PC-9 (cell line): ENCODE measurements at regions not wholly inside any gene's neighbourhood (a gene's known extent, or its start where the extent isn't known, plus 50 kb on each side); places are given as distances from the start of the nearest gene placed in this dataset.

Source experiments
- BruUV-seq: library from RNA; stranded (reverse); fragments of 400-500 nt; replicated peaks from 2 replicates; lab custom pipeline; 2021; lab: Mats Ljungman, UMichigan
- CTCF ChIA-PET: fragments of 300-600 bp; sonication (Branson Sonifier 250); formaldehyde crosslinking; loops from one replicate; lab custom pipeline; 2022; ENCODE audit warnings: antibody characterized with exemption; lab: Charles Lee
- POLR2A ChIA-PET: fragments of 300-600 bp; sonication (Branson Sonifier 250); formaldehyde crosslinking; loops from one replicate; lab custom pipeline; 2022; ENCODE audit warnings: antibody characterized with exemption; ENCODE audit not compliant: unreplicated experiment; lab: Charles Lee
- DNase-seq, 2 experiments: peaks; one replicate each; pipeline versions ENCODE4 v3.0.0 to v3.0.0-alpha.2; 2015 to 2022; ENCODE audit warnings: mixed read lengths in 1 of 2
- H2AFZ ChIP-seq: fragments of 200-600 bp; sonication (generic); 2 replicates; pipeline ENCODE4 v1.8.1; 2017; ENCODE audit warnings: antibody characterized with exemption
- H3F3A ChIP-seq: fragments of 200-600 bp; sonication (generic); 2 replicates; pipeline ENCODE4 v1.8.1; 2017; ENCODE audit warnings: antibody characterized with exemption, mild to moderate bottlenecking, low read depth; ENCODE audit not compliant: insufficient read depth
- H3K27ac ChIP-seq: fragments of 200-600 bp; sonication (generic); 2 replicates; pipeline ENCODE4 v1.6.1; 2016; ENCODE audit warnings: mixed run types
- H3K27me3 ChIP-seq: fragments of 200-600 bp; sonication (generic); 2 replicates; pipeline ENCODE4 v1.6.1; 2016; ENCODE audit warnings: low read depth, mixed run types; ENCODE audit not compliant: insufficient read depth
- H3K36me3 ChIP-seq: fragments of 200-600 bp; sonication (generic); 2 replicates; pipeline ENCODE4 v1.6.1; 2016; ENCODE audit warnings: low read depth, mixed run types
- H3K4me1 ChIP-seq: fragments of 200-600 bp; sonication (generic); replicated peaks from 2 replicates; pipeline ENCODE4 v1.6.1; 2016; ENCODE audit warnings: mixed run types; ENCODE audit not compliant: insufficient read depth
- H3K4me2 ChIP-seq: fragments of 200-600 bp; sonication (generic); 2 replicates; pipeline ENCODE4 v1.6.1; 2017; ENCODE audit warnings: mixed run types
- H3K4me3 ChIP-seq: fragments of 200-600 bp; sonication (generic); 2 replicates; pipeline ENCODE4 v1.6.1; 2016; ENCODE audit warnings: mixed run types
- H3K79me2 ChIP-seq: fragments of 200-600 bp; sonication (generic); 2 replicates; pipeline ENCODE4 v1.6.1; 2017; ENCODE audit warnings: low read depth, mixed run types
- H3K9me2 ChIP-seq: fragments of 200-600 bp; sonication (generic); 2 replicates; pipeline ENCODE4 v1.8.1; 2017; ENCODE audit warnings: mild to moderate bottlenecking; ENCODE audit not compliant: insufficient read depth
- H3K9me3 ChIP-seq: fragments of 200-600 bp; sonication (generic); 2 replicates; pipeline ENCODE4 v1.8.1; 2016; ENCODE audit warnings: low read depth; ENCODE audit not compliant: insufficient read depth
- H4K20me1 ChIP-seq: fragments of 200-600 bp; sonication (generic); 2 replicates; pipeline ENCODE4 v1.8.1; 2017; ENCODE audit not compliant: insufficient read depth
- EZH2 ChIP-seq: fragments of 200-600 bp; sonication (generic); IDR thresholded peaks from 2 replicates; pipeline ENCODE4 v1.8.0; 2017; ENCODE audit warnings: antibody characterized with exemption, low read depth
- intact Hi-C: fragments of 100-400 bp; cut with micrococcal nuclease; formaldehyde crosslinking; loops from one replicate; pipeline ENCODE4 v1.10.0; 2022; ENCODE audit not compliant: unreplicated experiment
- TF ChIP-seq, protein P1 (sequence below): fragments of 200-600 bp; sonication (generic); conservative IDR thresholded peaks from 2 replicates; pipeline ENCODE4 v1.6.1; 2017; ENCODE audit warnings: mixed run types, antibody characterized with exemption, mild to moderate bottlenecking, moderate library complexity

DNA sequence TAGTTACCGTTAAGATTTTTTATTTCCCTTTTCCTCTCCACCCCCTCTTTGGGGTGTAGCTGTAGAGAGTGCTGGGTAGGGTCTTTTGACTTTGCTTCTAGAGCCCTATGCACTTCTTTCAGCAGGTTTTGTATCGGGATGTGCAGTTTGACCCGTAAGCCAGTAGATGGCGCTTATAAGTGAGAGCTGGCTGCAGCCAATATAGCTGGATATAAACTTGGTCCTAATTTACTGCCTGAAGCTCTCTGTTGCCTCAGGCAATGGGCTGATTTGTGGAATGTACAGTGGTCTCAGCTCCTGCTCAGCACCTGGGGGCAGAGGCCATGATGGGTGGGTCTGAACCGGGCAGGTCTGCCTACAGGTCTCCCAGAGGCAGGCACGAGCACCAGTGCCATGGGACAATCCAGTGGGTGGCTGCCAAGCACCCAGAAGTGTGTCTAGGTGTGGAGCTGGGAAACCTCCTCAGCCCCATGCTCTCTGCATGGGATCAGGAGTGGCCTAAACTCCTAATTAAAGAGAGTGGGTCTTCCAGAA is 146.5 kb downstream of the SPANXN1 start:
- peak in 1 of 2 experiments; percentile 0 for DNase-seq
- CTCF ChIA-PET, result no interaction called here

GRCh38 chrX:145394344-145394743 is 147.0 kb downstream of the SPANXN1 start:
- Histone ChIP-seq H3K27ac (no peak overlapping the region), H3K79me2 (no peaks in the 10 kb centered on the region), H3K9me2 (no peaks in the 10 kb centered on the region; the same call in 1 of the 2 replicates), H3K9me3 (no peaks in the 10 kb centered on the region), H3K4me1 (no peaks in the 10 kb centered on the region), H3K27me3 (no peaks in the 10 kb centered on the region), H4K20me1 (no peaks in the 10 kb centered on the region), H3F3A (no peaks in the 10 kb centered on the region), H3K4me2 (no peak overlapping the region), H3K36me3 (no peaks in the 10 kb centered on the region), H2AFZ (no peak overlapping the region), H3K4me3 (no peak overlapping the region)
- CTCF ChIA-PET, result no interaction called here
- POLR2A ChIA-PET, result no interaction called here
- no TSS peak for BruUV-seq
- intact Hi-C loops, result no loop called here
- no peak for DNase-seq
- no peak for TF ChIP-seq EZH2
- TF ChIP-seq, protein P1, sequence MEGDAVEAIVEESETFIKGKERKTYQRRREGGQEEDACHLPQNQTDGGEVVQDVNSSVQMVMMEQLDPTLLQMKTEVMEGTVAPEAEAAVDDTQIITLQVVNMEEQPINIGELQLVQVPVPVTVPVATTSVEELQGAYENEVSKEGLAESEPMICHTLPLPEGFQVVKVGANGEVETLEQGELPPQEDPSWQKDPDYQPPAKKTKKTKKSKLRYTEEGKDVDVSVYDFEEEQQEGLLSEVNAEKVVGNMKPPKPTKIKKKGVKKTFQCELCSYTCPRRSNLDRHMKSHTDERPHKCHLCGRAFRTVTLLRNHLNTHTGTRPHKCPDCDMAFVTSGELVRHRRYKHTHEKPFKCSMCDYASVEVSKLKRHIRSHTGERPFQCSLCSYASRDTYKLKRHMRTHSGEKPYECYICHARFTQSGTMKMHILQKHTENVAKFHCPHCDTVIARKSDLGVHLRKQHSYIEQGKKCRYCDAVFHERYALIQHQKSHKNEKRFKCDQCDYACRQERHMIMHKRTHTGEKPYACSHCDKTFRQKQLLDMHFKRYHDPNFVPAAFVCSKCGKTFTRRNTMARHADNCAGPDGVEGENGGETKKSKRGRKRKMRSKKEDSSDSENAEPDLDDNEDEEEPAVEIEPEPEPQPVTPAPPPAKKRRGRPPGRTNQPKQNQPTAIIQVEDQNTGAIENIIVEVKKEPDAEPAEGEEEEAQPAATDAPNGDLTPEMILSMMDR, result no peak

More for the DNA sequence above, 146.5 kb downstream of the SPANXN1 start:
- Histone ChIP-seq H4K20me1 (no peaks in the 10 kb centered on the region), H2AFZ (no peak overlapping the region), H3K79me2 (no peaks in the 10 kb centered on the region), H3F3A (no peaks in the 10 kb centered on the region), H3K27ac (no peak overlapping the region), H3K4me1 (no peaks in the 10 kb centered on the region), H3K4me2 (no peak overlapping the region), H3K9me3 (no peaks in the 10 kb centered on the region), H3K36me3 (no peaks in the 10 kb centered on the region), H3K9me2 (no peaks in the 10 kb centered on the region; the same call in 1 of the 2 replicates), H3K27me3 (no peaks in the 10 kb centered on the region), H3K4me3 (no peak overlapping the region)
- BruUV-seq, result no TSS peak
- intact Hi-C loops, result no loop called here
- TF ChIP-seq, protein P1, result peak; percentile 71
- no peak for TF ChIP-seq EZH2
- POLR2A ChIA-PET, result no interaction called here

GRCh38 chrX:145396612-145397011 is 149.3 kb downstream of the SPANXN1 start:
- Histone ChIP-seq H3K79me2 (no peaks in the 10 kb centered on the region), H3K9me3 (no peaks in the 10 kb centered on the region), H4K20me1 (peaks cover 3% of the 10 kb centered on the region; the same call in 1 of the 2 replicates), H3K4me3 (no peak overlapping the region), H3K4me1 (no peaks in the 10 kb centered on the region), H3K4me2 (no peak overlapping the region), H3K36me3 (no peaks in the 10 kb centered on the region), H3K9me2 (no peaks in the 10 kb centered on the region; the same call in 1 of the 2 replicates), H3K27me3 (no peaks in the 10 kb centered on the region), H2AFZ (no peak overlapping the region), H3K27ac (no peak overlapping the region), H3F3A (no peaks in the 10 kb centered on the region)
- DNase-seq, result no peak
- no TSS peak for BruUV-seq
- POLR2A ChIA-PET, result no interaction called here
- intact Hi-C loops, result no loop called here
- no peak for TF ChIP-seq EZH2
- TF ChIP-seq, protein P1, result no peak
- CTCF ChIA-PET, result no interaction called here
